K562 (cell line): ENCODE measurements at regions not wholly inside any gene's neighbourhood (a gene's known extent, or its start where the extent isn't known, plus 50 kb on each side); places are given as distances from the start of the nearest gene placed in this dataset.

Experiments
- EP300 ChIP-seq: IDR thresholded peaks from 2 replicates; pipeline ENCODE4 v1.6.1; 2012; ENCODE audit warnings: low read length, improper control_type of control experiment
- NCOA2 ChIP-seq, 2 experiments: fragments of 450-650 bp; IDR thresholded peaks; 2 replicates each; pipeline ENCODE4 v1.6.1; 2018; ENCODE audit warnings: mild to moderate bottlenecking in 2 of 2, moderate library complexity in 1 of 2; ENCODE audit not compliant: partially characterized antibody in 2 of 2
- POLR2A ChIP-seq: fragments of 450-650 bp; conservative IDR thresholded peaks from 2 replicates; pipeline ENCODE4 v1.6.1; 2016
- RBM17 ChIP-seq: fragments of 200-400 bp; formaldehyde crosslinking; IDR thresholded peaks from 2 replicates; pipeline ENCODE4 v1.6.1; 2017; ENCODE audit warnings: low read depth, mild to moderate bottlenecking, low read length, borderline replicate concordance
- SMAD2 ChIP-seq: fragments of 150-350 bp; IDR thresholded peaks from 2 replicates; pipeline ENCODE4 v1.6.1; 2014; ENCODE audit warnings: low read depth, mild to moderate bottlenecking, low read length
- SRSF9 ChIP-seq: fragments of 200-400 bp; formaldehyde crosslinking; IDR thresholded peaks from 2 replicates; pipeline ENCODE4 v1.6.1; 2017; ENCODE audit warnings: low read depth, low read length, borderline replicate concordance
- XRCC4 ChIP-seq: IDR thresholded peaks from one replicate; pipeline ENCODE4 v1.6.1; 2011; ENCODE audit not compliant: insufficient read depth, insufficient read length; ENCODE audit errors: extremely low read depth
- ZNF644 ChIP-seq: fragments of 200-800 bp; sonication (Bioruptor generic); IDR thresholded peaks from 2 replicates; pipeline ENCODE4 v1.6.1; 2016; ENCODE audit warnings: low read depth, missing genetic modification characterization, missing compliant biosample characterization
- TF ChIP-seq, protein P1 (sequence below): fragments of 250-450 bp; sonication (Bioruptor Pico); IDR thresholded peaks from 2 replicates; pipeline ENCODE4 v1.5.0; 2021

DNA sequence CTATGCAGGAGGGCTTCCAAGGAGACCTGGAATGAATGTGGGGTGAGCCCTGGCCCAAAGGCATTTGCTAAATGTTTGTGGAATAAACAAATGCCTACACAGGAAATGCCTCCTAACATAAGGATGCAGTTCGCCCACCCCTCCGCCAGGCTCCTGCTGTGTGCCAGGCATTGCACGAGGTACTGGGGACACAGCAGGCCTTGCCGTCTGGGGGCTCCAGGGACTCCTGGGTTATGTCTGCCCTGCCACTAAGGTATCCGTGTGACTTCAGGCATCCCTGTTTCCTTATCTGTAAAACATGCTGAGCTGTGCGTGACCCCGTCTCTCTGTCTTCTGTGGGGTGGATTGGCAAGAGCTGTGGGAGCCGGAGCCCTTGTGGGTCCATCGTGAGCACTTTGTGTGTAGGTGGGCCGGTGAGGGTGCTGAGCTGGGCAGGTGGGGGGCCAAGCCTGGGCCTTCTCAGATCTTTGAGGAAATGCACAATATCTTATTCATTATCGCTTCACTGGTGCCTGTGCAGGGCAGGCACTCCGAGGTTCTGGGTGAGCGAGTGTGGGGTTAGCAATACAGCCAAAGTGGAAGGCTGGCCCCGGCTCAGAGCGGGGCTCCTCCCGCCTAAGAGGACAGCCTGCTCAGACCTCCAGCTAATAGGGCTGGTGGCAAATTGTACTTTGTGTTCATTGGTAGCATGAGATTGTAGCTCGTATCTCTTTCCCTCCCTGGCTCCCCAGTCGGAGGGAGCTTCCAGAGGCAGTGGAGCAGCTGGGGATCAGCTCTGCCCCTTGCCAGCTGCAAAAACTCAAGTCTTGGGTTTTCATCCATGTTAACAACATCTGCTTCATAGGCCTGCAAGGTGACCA, 126.8 kb downstream of the GLI2 start:
- no peak for TF ChIP-seq SMAD2
- TF ChIP-seq POLR2A, result no peak
- TF ChIP-seq SRSF9, result no peak
- TF ChIP-seq, protein P1, sequence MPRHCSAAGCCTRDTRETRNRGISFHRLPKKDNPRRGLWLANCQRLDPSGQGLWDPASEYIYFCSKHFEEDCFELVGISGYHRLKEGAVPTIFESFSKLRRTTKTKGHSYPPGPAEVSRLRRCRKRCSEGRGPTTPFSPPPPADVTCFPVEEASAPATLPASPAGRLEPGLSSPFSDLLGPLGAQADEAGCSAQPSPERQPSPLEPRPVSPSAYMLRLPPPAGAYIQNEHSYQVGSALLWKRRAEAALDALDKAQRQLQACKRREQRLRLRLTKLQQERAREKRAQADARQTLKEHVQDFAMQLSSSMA, result no peak
- no peak for TF ChIP-seq NCOA2 (IDR thresholded peaks at IDR 0.05; ENCODE audit: partially characterized antibody in 2 of 2)
- TF ChIP-seq XRCC4, result no peak
- no peak for TF ChIP-seq ZNF644 (tag)
- no peak for TF ChIP-seq EP300
- TF ChIP-seq RBM17, result no peak
